H9 (cell line): ENCODE measurements at regions not wholly inside any gene's neighbourhood (a gene's known extent, or its start where the extent isn't known, plus 50 kb on each side); places are given as distances from the start of the nearest gene placed in this dataset.

Experiments
- DNase-seq: peaks from one replicate; pipeline ENCODE4 v3.0.0-alpha.2; 2017
- H2AFZ ChIP-seq: one replicate; pipeline ENCODE4 v1.6.1; 2013; ENCODE audit warnings: mild to moderate bottlenecking, low read length, control low read depth, moderate library complexity
- H2AK5ac ChIP-seq: 2 replicates; pipeline ENCODE4 v1.6.1; 2013; ENCODE audit warnings: low read length, control low read depth, mixed read lengths; ENCODE audit not compliant: insufficient read length
- H2BK120ac ChIP-seq: one replicate; pipeline ENCODE4 v1.6.1; 2013; ENCODE audit warnings: low read depth, mild to moderate bottlenecking, low read length, control low read depth, inconsistent platforms; ENCODE audit not compliant: poor library complexity, severe bottlenecking
- H2BK12ac ChIP-seq: 2 replicates; pipeline ENCODE4 v1.6.1; 2013; ENCODE audit warnings: low read length, control low read depth, mixed read lengths, low read depth; ENCODE audit not compliant: insufficient read length
- H2BK15ac ChIP-seq: 2 replicates; pipeline ENCODE4 v1.6.1; 2013; ENCODE audit warnings: low read depth, low read length, control low read depth
- H2BK20ac ChIP-seq: one replicate; pipeline ENCODE4 v1.6.1; 2013; ENCODE audit warnings: low read depth, mild to moderate bottlenecking, low read length, control low read depth, inconsistent platforms; ENCODE audit not compliant: poor library complexity, severe bottlenecking
- H2BK5ac ChIP-seq: 2 replicates; pipeline ENCODE4 v1.6.1; 2013; ENCODE audit warnings: low read length, control low read depth, mixed read lengths; ENCODE audit not compliant: insufficient read length
- H3K14ac ChIP-seq: 2 replicates; pipeline ENCODE4 v1.6.1; 2013; ENCODE audit warnings: low read length, control low read depth; ENCODE audit not compliant: insufficient read depth
- H3K18ac ChIP-seq: 2 replicates; pipeline ENCODE4 v1.6.1; 2013; ENCODE audit warnings: low read depth, mild to moderate bottlenecking, mixed read lengths, low read length, control low read depth; ENCODE audit not compliant: insufficient read length
- H3K23ac ChIP-seq: 2 replicates; pipeline ENCODE4 v1.6.1; 2013; ENCODE audit warnings: low read length, control low read depth, mixed read lengths, low read depth; ENCODE audit not compliant: insufficient read length
- H3K23me2 ChIP-seq: 2 replicates; pipeline ENCODE4 v1.6.1; 2013; ENCODE audit warnings: low read depth, mild to moderate bottlenecking, mixed read lengths, low read length, control low read depth; ENCODE audit not compliant: insufficient read length, poor library complexity, severe bottlenecking
- H3K27ac ChIP-seq: 2 replicates; pipeline ENCODE4 v1.5.1; 2013; ENCODE audit warnings: low read length, control low read depth, mixed read lengths, low read depth; ENCODE audit not compliant: insufficient read length
- H3K27me3 ChIP-seq: 2 replicates; pipeline ENCODE4 v1.6.1; 2013; ENCODE audit warnings: low read length, control low read depth, inconsistent platforms; ENCODE audit not compliant: insufficient read depth
- H3K4ac ChIP-seq: 2 replicates; pipeline ENCODE4 v1.6.1; 2013; ENCODE audit warnings: low read depth, mild to moderate bottlenecking, control low read depth, inconsistent platforms, low read length, moderate library complexity
- H3K4me1 ChIP-seq: 2 replicates; pipeline ENCODE4 v1.6.1; 2013; ENCODE audit warnings: low read length, control low read depth, inconsistent platforms; ENCODE audit not compliant: insufficient read depth
- H3K4me2 ChIP-seq: 2 replicates; pipeline ENCODE4 v1.6.1; 2013; ENCODE audit warnings: low read length, control low read depth, mixed read lengths; ENCODE audit not compliant: insufficient read length, insufficient read depth
- H3K56ac ChIP-seq: 2 replicates; pipeline ENCODE4 v1.6.1; 2013; ENCODE audit warnings: low read depth, mild to moderate bottlenecking, mixed read lengths, low read length, control low read depth; ENCODE audit not compliant: insufficient read length
- H3K79me1 ChIP-seq: 2 replicates; pipeline ENCODE4 v1.6.1; 2013; ENCODE audit warnings: low read depth, mild to moderate bottlenecking, moderate library complexity, low read length, control low read depth, inconsistent platforms; ENCODE audit not compliant: insufficient read depth, poor library complexity, severe bottlenecking
- H3K79me2 ChIP-seq: 2 replicates; pipeline ENCODE4 v1.6.1; 2013; ENCODE audit warnings: low read length, control low read depth, inconsistent platforms; ENCODE audit not compliant: insufficient read depth
- H3K9ac ChIP-seq: 2 replicates; pipeline ENCODE4 v1.6.1; 2013; ENCODE audit warnings: low read length, control low read depth, mixed read lengths; ENCODE audit not compliant: insufficient read length; ENCODE audit errors: extremely low read depth
- H3K9me3 ChIP-seq: one replicate; pipeline ENCODE4 v1.6.1; 2013; ENCODE audit warnings: low read depth, low read length, inconsistent platforms; ENCODE audit not compliant: control insufficient read depth
- H3T11ph ChIP-seq: one replicate; pipeline ENCODE4 v1.6.1; 2013; ENCODE audit warnings: mild to moderate bottlenecking, low read length, control low read depth, inconsistent platforms
- H4K20me1 ChIP-seq: one replicate; pipeline ENCODE4 v1.6.1; 2013; ENCODE audit not compliant: control insufficient read depth, insufficient read length, insufficient read depth
- H4K5ac ChIP-seq: 2 replicates; pipeline ENCODE4 v1.6.1; 2013; ENCODE audit warnings: low read depth, mild to moderate bottlenecking, mixed read lengths, low read length, control low read depth; ENCODE audit not compliant: insufficient read length
- H4K8ac ChIP-seq: replicated peaks from 2 replicates; pipeline ENCODE4 v1.6.1; 2013; ENCODE audit warnings: low read length, control low read depth, mixed read lengths, low read depth; ENCODE audit not compliant: insufficient read length
- H4K91ac ChIP-seq: 2 replicates; pipeline ENCODE4 v1.6.1; 2013; ENCODE audit warnings: low read depth, mild to moderate bottlenecking, moderate library complexity, mixed read lengths, low read length, control low read depth; ENCODE audit not compliant: insufficient read length
- H3K27ac Mint-ChIP-seq, 3 experiments: 2 replicates in 2 of 3; 3 replicates in 1 of 3; pipeline ENCODE4 v1.8.0; 2020 to 2021; ENCODE audit warnings: mixed read lengths in 3 of 3, mild to moderate bottlenecking in 1 of 3, moderate library complexity in 1 of 3
- H3K27me3 Mint-ChIP-seq: 2 replicates; pipeline ENCODE4 v1.8.0; 2021; ENCODE audit warnings: low read depth, mild to moderate bottlenecking, moderate library complexity, mixed read lengths
- H3K36me3 Mint-ChIP-seq, 3 experiments: 2 replicates in 2 of 3; 3 replicates in 1 of 3; pipeline ENCODE4 v1.8.0; 2020 to 2021; ENCODE audit warnings: low read depth in 3 of 3, mixed read lengths in 3 of 3; ENCODE audit not compliant: insufficient read depth in 1 of 3
- H3K4me1 Mint-ChIP-seq, 2 experiments: 2 replicates each; pipeline ENCODE4 v1.8.0; 2020; ENCODE audit warnings: mixed read lengths in 2 of 2
- H3K4me3 Mint-ChIP-seq, 2 experiments: 2 replicates in 1 of 2; 3 replicates in 1 of 2; pipeline ENCODE4 v1.8.0; 2020 to 2021; ENCODE audit warnings: mild to moderate bottlenecking in 2 of 2, mixed read lengths in 2 of 2, moderate library complexity in 1 of 2
- H3K9me3 Mint-ChIP-seq, 2 experiments: 2 replicates in 1 of 2; 3 replicates in 1 of 2; pipeline ENCODE4 v1.8.0; 2020; ENCODE audit warnings: mild to moderate bottlenecking in 2 of 2, mixed read lengths in 2 of 2, moderate library complexity in 1 of 2
- TF ChIP-seq, protein P1 (sequence below): fragments of 200-600 bp; sonication (generic); conservative IDR thresholded peaks from 3 replicates; pipeline ENCODE4 v1.8.0; 2021; ENCODE audit warnings: antibody characterized with exemption, mild to moderate bottlenecking

DNA sequence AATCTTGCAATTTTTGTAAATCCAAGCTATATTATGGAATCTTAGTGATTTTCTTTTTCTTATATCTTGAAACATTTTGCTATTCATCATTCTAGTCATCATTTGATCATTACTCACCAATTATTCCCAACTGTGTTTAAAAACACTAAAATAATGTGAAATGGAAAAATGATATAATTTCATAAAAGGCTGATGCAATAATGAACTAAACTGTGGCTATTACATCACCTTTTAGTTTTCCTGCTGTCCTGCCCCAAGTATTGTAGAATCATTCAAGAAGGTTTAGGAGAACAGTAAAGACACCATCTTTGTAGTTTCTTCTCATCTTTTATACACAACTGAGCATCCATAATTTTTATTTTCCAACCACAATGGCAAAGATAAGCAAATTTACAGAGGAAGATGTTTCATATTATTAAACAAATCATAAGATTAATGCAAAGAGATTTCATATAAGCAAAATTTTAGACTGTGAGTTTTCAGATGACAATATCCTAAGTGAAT is 431.0 kb upstream of the SLC30A5 start:
- Histone ChIP-seq H2BK15ac (no peak overlapping the region), H2BK20ac (no peak overlapping the region), H2AK5ac (no peak overlapping the region), H3K23me2 (no peaks in the 10 kb centered on the region), H2BK120ac (no peak overlapping the region), H3K9ac (no peak overlapping the region), H3K23ac (no peak overlapping the region), H4K20me1 (no peaks in the 10 kb centered on the region), H2BK5ac (no peak overlapping the region), H3K4me1 (no peaks in the 10 kb centered on the region), H4K91ac (no peak overlapping the region), H3K56ac (no peak overlapping the region), H3K27ac (no peak overlapping the region), H3K14ac (no peak overlapping the region), H3K4me2 (no peak overlapping the region), H4K5ac (no peak overlapping the region), H2AFZ (no peak overlapping the region), H3T11ph (no peak overlapping the region), H3K18ac (no peak overlapping the region), H4K8ac (no peak overlapping the region), H3K9me3 (no peaks in the 10 kb centered on the region), H3K27me3 (no peaks in the 10 kb centered on the region), H2BK12ac (no peak overlapping the region), H3K79me2 (no peaks in the 10 kb centered on the region), H3K79me1 (no peaks in the 10 kb centered on the region), H3K4ac (no peak overlapping the region)
- H3K9me3 Mint-ChIP-seq = peaks cover 0 to 2% of the 10 kb centered on the region in 2 experiments; a peak in 1 of 5 replicates
- DNase-seq = no peak
- no peak overlapping the region for H3K4me3 Mint-ChIP-seq
- TF ChIP-seq, protein P1, sequence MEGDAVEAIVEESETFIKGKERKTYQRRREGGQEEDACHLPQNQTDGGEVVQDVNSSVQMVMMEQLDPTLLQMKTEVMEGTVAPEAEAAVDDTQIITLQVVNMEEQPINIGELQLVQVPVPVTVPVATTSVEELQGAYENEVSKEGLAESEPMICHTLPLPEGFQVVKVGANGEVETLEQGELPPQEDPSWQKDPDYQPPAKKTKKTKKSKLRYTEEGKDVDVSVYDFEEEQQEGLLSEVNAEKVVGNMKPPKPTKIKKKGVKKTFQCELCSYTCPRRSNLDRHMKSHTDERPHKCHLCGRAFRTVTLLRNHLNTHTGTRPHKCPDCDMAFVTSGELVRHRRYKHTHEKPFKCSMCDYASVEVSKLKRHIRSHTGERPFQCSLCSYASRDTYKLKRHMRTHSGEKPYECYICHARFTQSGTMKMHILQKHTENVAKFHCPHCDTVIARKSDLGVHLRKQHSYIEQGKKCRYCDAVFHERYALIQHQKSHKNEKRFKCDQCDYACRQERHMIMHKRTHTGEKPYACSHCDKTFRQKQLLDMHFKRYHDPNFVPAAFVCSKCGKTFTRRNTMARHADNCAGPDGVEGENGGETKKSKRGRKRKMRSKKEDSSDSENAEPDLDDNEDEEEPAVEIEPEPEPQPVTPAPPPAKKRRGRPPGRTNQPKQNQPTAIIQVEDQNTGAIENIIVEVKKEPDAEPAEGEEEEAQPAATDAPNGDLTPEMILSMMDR = no peak
- no peaks in the 10 kb centered on the region; the same call in 1 of the 2 replicates for H3K27me3 Mint-ChIP-seq
- H3K36me3 Mint-ChIP-seq = no peaks in the 10 kb centered on the region; a peak in 1 of 7 replicates
- H3K4me1 Mint-ChIP-seq = peaks cover 0 to 3% of the 10 kb centered on the region in 2 experiments; a peak in 2 of 4 replicates
- H3K27ac Mint-ChIP-seq = no peak overlapping the region
